MM.1S (cell line): ENCODE measurements at regions not wholly inside any gene's neighbourhood (a gene's known extent, or its start where the extent isn't known, plus 50 kb on each side); places are given as distances from the start of the nearest gene placed in this dataset.

Source experiments
- CTCF ChIP-seq: fragments of 300-600 bp; sonication (generic); IDR thresholded peaks from 2 replicates; pipeline ENCODE4 v1.5.1; 2016; ENCODE audit warnings: antibody characterized with exemption, low read length, mixed read lengths
- EZH2 ChIP-seq: fragments of 300-600 bp; sonication (generic); optimal IDR thresholded peaks from 2 replicates; pipeline ENCODE3; 2017; ENCODE audit warnings: low read depth, mild to moderate bottlenecking, antibody characterized with exemption, low read length, mixed read lengths

DNA sequence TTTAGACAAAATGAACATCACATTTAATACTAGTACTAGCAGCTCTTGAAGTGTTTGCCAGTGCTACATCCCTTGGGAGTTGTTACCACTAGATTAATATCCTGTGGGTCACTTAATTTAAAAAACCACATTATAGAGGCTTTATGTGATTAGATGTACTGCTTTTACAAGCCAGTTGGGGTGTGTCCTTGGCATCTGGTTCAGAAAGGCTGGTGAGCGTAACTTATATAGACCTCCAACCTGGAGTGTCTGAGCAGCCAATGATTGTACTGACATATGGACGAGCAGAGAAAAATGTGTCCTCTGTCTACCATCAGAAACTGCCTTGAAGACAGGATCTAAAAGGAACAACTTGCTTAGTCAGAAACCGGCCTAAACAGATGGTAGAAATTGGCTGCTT is 306.2 kb upstream of the ATP11B start:
- TF ChIP-seq EZH2, result no peak
- no peak for TF ChIP-seq CTCF
